Gastrocnemius medialis (tissue), 4 donors: ENCODE measurements at regions not wholly inside any gene's neighbourhood (a gene's known extent, or its start where the extent isn't known, plus 50 kb on each side); places are given as distances from the start of the nearest gene placed in this dataset.

Experiments used
- POLR2A ChIP-seq, 2 donors: fragments of 450-650 bp; IDR thresholded peaks; one replicate each; pipeline ENCODE4 v1.6.1; 2017; ENCODE audit warnings: antibody characterized with exemption in 2 of 2, mild to moderate bottlenecking in 2 of 2, moderate library complexity in 2 of 2
- TF ChIP-seq, protein P1 (sequence below), 5 experiments: fragments of 450-650 bp in 3 of 5; fragments of 200-600 bp in 2 of 5; sonication (generic) in 2 of 5; IDR thresholded peaks in 4 of 5; conservative IDR thresholded peaks in 1 of 5; 1 replicate in 4 of 5; 2 replicates in 1 of 5; pipeline ENCODE4 v1.5.1; 2016 to 2019; ENCODE audit warnings: antibody characterized with exemption in 5 of 5, mild to moderate bottlenecking in 3 of 5, moderate library complexity in 3 of 5

DNA sequence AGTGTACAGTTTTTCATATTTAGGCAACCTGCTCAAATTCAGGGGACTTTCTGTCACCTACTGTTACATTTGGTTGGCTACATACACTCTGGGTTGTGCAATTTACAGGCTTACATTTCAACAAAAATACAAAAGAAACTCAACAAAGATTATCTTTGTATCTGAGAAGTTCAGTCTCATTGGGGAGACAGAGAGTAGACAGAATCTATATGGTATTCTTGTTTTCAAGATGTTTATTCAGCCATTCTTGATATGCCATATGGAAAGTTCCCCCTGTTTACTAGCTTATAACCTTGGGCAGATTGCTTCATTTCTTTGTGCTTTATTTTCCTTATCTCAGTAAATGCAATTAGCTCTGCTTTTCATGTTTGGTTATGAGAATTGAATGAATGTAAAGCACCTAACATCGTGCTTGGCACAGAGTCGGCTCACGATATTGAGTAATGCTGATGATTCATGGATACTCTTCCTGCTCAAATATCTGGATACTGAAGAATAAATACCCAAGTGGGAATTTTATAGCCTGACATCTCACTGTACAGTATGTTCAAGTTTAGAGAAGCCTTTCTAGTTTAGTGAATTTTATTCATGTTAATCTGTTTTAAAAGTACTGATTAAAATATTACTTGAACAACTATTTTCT lies 96.5 kb upstream of the PACRGL start:
- TF ChIP-seq, protein P1, sequence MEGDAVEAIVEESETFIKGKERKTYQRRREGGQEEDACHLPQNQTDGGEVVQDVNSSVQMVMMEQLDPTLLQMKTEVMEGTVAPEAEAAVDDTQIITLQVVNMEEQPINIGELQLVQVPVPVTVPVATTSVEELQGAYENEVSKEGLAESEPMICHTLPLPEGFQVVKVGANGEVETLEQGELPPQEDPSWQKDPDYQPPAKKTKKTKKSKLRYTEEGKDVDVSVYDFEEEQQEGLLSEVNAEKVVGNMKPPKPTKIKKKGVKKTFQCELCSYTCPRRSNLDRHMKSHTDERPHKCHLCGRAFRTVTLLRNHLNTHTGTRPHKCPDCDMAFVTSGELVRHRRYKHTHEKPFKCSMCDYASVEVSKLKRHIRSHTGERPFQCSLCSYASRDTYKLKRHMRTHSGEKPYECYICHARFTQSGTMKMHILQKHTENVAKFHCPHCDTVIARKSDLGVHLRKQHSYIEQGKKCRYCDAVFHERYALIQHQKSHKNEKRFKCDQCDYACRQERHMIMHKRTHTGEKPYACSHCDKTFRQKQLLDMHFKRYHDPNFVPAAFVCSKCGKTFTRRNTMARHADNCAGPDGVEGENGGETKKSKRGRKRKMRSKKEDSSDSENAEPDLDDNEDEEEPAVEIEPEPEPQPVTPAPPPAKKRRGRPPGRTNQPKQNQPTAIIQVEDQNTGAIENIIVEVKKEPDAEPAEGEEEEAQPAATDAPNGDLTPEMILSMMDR (IDR thresholded peaks at IDR 0.05 in 4 of 5, conservative IDR thresholded peaks at IDR 0.05 in 1 of 5): no peak
- TF ChIP-seq POLR2A (IDR thresholded peaks at IDR 0.05): no peak
